Activated CD4-positive, alpha-beta memory T cell treated with anti-CD3 and anti-CD28 coated beads, Interleukin-2, amount 10 ng/mL, durations not matched to agents 7 days and 5 days (primary cell): ENCODE measurements at regions not wholly inside any gene's neighbourhood (a gene's known extent, or its start where the extent isn't known, plus 50 kb on each side); places are given as distances from the start of the nearest gene placed in this dataset.

ENCODE experiments used
- CTCF ChIA-PET: fragments of 350-600 bp; sonication (Branson Sonifier 250); formaldehyde crosslinking; loops from one replicate; lab custom pipeline; 2021; ENCODE audit warnings: antibody characterized with exemption, inconsistent platforms; lab: Charles Lee
- POLR2A ChIA-PET: fragments of 350-600 bp; sonication (Branson Sonifier 250); formaldehyde crosslinking; loops from one replicate; lab custom pipeline; 2021; ENCODE audit warnings: antibody characterized with exemption; lab: Charles Lee
- DNase-seq: peaks from one replicate; pipeline ENCODE4 v3.0.0-alpha.2; 2020
- H3K27ac Mint-ChIP-seq: one replicate; pipeline ENCODE4 v1.8.0; 2021; ENCODE audit warnings: mild to moderate bottlenecking, mixed read lengths
- H3K27me3 Mint-ChIP-seq: one replicate; pipeline ENCODE4 v1.8.0; 2021; ENCODE audit warnings: mixed read lengths
- H3K36me3 Mint-ChIP-seq: one replicate; pipeline ENCODE4 v1.8.0; 2021; ENCODE audit warnings: low read depth, mixed read lengths
- H3K4me1 Mint-ChIP-seq: one replicate; pipeline ENCODE4 v1.8.0; 2021; ENCODE audit warnings: mixed read lengths
- H3K4me3 Mint-ChIP-seq: one replicate; pipeline ENCODE4 v1.8.0; 2021; ENCODE audit warnings: mild to moderate bottlenecking, mixed read lengths
- H3K9me3 Mint-ChIP-seq: one replicate; pipeline ENCODE4 v1.8.0; 2021; ENCODE audit warnings: mixed read lengths

DNA sequence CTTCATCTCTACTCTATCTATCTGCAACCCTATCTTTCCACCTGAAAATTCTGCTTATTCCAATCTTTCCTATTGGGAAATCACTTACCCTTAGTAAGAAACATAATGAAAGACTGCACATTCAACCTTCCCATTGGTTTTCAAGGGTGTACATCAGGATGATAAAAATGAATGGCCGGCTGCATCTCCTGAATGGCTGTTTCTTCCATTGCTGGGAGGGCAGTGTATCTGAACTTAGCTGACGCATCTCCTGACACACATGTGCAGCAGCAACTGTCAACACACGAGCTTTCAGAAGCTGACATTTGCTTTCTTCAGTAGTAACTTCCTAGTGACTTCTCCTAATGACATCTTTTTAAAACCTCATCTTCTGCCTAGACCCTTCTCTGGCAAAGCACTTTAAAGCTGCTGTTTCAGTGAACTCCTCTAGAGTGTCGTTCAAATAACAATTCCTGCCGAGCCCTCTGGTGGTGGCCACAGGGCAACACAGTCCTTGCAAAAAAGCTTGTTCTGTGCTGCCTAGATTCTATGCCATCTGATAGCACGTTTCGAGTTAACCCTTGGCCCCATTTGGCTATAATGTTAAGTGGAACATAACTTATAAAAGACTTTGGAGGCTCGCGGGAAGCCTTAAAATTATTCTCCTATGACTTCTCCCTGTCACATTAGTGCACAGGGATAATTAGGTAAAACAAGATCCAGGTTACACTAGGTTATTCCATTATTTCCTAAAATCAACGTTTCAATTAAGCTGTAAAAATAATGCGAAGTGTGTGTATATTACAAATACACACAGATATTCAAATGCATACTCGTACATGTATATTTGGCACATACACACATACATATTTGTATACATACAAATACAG is 2340.7 kb downstream of the PCDH7 start:
- ChIA-PET POLR2A (no interaction called here), CTCF (no interaction called here)
- Mint-ChIP-seq H3K4me3 (no peak overlapping the region), H3K36me3 (no peaks in the 10 kb centered on the region), H3K4me1 (no peaks in the 10 kb centered on the region), H3K27me3 (no peaks in the 10 kb centered on the region), H3K9me3 (peaks cover 1% of the 10 kb centered on the region), H3K27ac (no peak overlapping the region)
- no peak for DNase-seq

DNA sequence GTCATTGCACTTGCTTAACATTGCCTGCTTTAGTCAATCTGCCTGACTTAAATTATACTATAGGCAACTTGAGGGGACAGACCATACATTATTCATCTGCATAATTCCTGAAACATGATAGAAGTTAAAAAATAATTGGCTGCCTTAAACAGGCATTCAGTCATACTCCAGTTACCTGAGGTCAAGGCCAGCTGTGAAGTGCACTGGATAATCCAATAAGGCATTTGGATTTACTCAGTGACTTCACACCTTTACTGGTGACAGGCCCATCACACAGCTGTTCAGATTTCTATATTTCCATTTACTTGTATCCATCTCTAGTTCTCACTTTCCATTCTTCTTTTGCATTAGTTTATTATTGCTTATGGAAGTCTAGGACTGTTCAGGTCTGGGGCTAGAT is 2341.6 kb downstream of the PCDH7 start:
- DNase-seq, result no peak
- Mint-ChIP-seq H3K27ac (no peak overlapping the region), H3K27me3 (no peaks in the 10 kb centered on the region), H3K4me1 (no peaks in the 10 kb centered on the region), H3K4me3 (no peak overlapping the region), H3K36me3 (no peaks in the 10 kb centered on the region), H3K9me3 (peaks cover 2% of the 10 kb centered on the region)
- ChIA-PET CTCF (no interaction called here), POLR2A (no interaction called here)

DNA sequence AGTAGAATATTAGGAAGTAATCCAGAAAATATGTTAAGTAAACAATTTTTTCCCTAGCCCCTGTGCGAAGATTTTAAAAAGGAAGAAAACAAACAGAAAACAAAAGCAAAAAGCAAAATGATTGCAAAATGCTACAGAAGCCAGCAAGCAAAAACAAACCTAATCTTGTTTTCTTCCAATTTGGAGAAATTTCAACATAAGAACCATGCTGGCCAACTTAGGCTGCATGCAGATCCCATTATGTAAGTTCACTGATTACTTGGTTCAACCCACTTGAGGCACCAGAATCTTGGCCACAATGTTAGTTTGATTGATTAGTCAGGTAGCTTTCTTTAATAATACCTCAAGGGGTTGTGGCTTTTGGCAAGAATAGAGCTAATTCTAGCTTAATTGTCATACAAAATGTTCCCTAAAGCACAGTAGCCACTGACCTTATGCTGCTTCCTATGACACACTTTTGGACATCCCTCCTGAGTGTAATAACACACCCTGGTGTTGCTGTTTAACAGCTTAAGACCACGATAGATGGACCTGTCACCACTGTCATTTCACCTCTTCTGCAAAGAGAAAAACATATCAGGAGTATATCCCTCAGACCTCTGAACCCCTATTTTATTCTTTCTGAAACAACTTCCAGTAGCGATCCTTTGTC is 2342.1 kb downstream of the PCDH7 start:
- Mint-ChIP-seq H3K4me3 (no peak overlapping the region), H3K9me3 (peaks cover 2% of the 10 kb centered on the region), H3K27me3 (no peaks in the 10 kb centered on the region), H3K36me3 (no peaks in the 10 kb centered on the region), H3K4me1 (no peaks in the 10 kb centered on the region), H3K27ac (no peak overlapping the region)
- ChIA-PET CTCF (no interaction called here), POLR2A (no interaction called here)
- DNase-seq, result no peak

DNA sequence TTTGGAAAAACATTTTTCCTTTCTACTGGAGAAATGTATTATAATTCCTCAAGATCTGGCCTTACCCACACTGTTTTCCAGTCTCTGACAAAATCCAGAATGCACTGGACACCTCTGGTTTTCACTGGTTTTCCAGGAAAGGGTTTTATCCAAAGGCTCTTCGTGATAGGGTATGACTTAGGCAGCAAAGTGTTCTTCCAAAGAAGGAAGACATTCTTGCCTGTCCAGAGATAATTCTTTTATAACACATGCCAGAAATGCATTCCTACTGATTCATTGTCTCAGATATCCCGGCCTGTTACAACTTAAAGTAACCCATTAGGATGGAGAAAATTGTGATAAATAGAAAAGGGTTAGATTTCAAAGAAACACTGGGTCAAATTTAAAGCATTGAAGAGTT is 2343.1 kb downstream of the PCDH7 start:
- Mint-ChIP-seq H3K27ac (no peak overlapping the region), H3K4me1 (no peaks in the 10 kb centered on the region), H3K27me3 (no peaks in the 10 kb centered on the region), H3K9me3 (peaks cover 2% of the 10 kb centered on the region), H3K4me3 (no peak overlapping the region), H3K36me3 (no peaks in the 10 kb centered on the region)
- CTCF ChIA-PET, result no interaction called here
- POLR2A ChIA-PET, result no interaction called here
- no peak for DNase-seq

DNA sequence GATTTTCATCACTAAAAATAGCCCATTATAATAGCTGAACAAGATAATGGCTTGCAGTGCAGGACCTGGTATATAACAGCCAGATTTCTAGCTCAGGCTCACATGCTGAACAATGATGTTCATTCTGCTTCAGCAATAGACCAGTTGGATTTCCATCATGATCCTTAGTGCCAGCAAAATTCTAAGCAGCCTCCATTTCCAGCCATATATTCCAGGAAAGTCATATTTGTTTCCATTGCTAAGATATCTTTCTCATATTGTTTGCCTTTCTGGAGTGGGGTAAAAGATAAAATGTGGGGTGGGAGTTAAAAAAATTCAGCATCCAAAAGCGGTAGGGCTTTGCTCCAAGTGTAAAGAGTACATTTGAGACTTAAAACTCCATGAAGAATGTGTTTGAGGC is 2344.1 kb downstream of the PCDH7 start:
- no peak overlapping the region for H3K4me3 Mint-ChIP-seq
- no peaks in the 10 kb centered on the region for H3K27me3 Mint-ChIP-seq
- POLR2A ChIA-PET, result no interaction called here
- DNase-seq, result no peak
- no peaks in the 10 kb centered on the region for H3K36me3 Mint-ChIP-seq
- peaks cover 4% of the 10 kb centered on the region for H3K9me3 Mint-ChIP-seq
- CTCF ChIA-PET, result no interaction called here
- no peaks in the 10 kb centered on the region for H3K4me1 Mint-ChIP-seq
- H3K27ac Mint-ChIP-seq, result no peak overlapping the region

DNA sequence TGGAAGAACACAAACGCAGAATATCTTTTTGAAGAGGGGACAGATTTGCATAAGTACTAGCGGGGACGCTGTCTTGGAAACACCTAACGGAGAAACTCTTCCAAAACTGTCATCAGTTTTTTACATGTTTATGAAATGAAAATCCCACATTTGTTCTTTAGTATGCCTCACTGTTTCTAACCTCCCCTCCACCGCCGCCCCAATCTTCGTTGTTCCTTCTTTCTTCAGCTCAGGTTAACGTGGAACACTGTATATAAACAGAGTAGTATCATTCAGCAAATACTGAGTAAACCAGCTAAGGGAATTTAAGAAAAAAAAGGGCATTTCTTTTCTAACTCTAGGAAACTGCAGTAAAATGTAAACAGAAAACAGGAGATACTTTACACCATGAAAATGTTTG is 2345.6 kb downstream of the PCDH7 start:
- ChIA-PET CTCF (no interaction called here), POLR2A (no interaction called here)
- H3K36me3 Mint-ChIP-seq, result no peaks in the 10 kb centered on the region

DNA sequence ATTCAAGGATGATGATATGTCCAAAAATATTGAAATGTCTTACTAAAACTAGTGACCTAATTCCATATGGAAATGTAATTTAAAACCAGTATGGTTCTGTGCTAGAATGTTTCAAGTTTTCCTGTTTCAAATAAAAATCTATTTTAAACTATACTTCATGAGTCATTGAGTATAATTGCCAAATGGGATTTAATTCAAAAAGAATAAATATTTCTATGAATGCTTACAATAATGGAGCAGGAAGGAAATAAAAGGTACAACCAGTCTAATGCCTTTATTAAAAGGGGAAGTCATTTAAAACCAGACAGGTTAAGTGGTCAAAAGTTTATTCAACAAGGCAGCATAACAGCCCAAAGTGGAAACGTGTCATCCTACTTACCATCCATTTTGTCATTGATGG is 2347.1 kb downstream of the PCDH7 start:
- Mint-ChIP-seq H3K4me3 (no peak overlapping the region), H3K4me1 (no peaks in the 10 kb centered on the region), H3K9me3 (peaks cover 9% of the 10 kb centered on the region), H3K27me3 (no peaks in the 10 kb centered on the region), H3K36me3 (no peaks in the 10 kb centered on the region), H3K27ac (no peak overlapping the region)
- CTCF ChIA-PET, result no interaction called here
- POLR2A ChIA-PET, result no interaction called here
- no peak for DNase-seq

More for the DNA sequence above, 2345.6 kb downstream of the PCDH7 start:
- no peak overlapping the region for H3K4me3 Mint-ChIP-seq
- H3K27me3 Mint-ChIP-seq, result no peaks in the 10 kb centered on the region
- peaks cover 7% of the 10 kb centered on the region for H3K9me3 Mint-ChIP-seq
- no peak for DNase-seq
- no peaks in the 10 kb centered on the region for H3K4me1 Mint-ChIP-seq
- no peak overlapping the region for H3K27ac Mint-ChIP-seq

DNA sequence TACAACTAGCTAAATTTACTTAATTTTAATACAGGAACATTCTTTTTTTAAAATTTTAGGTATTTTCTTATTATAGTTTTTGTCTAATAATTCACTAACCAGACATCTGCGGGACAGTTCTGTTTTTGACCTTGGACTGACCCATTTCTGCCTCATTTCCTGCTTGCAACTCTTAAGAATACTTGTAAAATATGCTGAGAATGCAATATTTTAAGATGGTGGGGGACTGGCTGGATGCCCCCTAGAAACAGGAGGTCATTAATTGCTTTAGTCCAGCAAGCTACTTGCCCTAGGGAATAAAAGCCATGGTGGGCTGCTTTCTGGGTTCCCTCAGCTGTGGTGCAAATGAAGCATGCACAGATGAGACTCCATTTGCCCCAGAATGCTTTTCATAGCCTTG is 2348.4 kb downstream of the PCDH7 start:
- Mint-ChIP-seq H3K9me3 (peaks cover 9% of the 10 kb centered on the region), H3K4me3 (no peak overlapping the region), H3K4me1 (no peaks in the 10 kb centered on the region), H3K27ac (no peak overlapping the region), H3K36me3 (no peaks in the 10 kb centered on the region), H3K27me3 (no peaks in the 10 kb centered on the region)
- ChIA-PET POLR2A (no interaction called here), CTCF (no interaction called here)
- DNase-seq, result no peak

DNA sequence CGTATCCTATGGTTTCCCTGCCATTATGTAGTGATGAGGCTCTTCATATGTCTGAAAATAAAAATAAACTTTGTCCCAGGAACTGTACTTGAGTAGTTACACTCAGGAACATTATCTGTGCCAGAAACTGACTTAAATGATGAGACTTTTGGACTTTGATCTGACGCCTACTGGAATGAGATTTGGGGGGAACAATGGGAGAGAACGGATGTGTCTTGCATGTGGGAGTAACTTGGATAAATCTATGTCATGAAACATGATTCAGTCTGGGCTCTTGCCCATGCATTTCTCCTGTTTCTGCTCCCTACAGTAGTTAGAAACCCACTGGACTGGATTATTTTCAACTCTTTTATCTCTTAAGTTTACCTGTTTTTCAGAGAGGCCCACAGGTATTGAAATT is 2351.4 kb downstream of the PCDH7 start:
- DNase-seq, result no peak
- Mint-ChIP-seq H3K4me3 (no peak overlapping the region), H3K36me3 (no peaks in the 10 kb centered on the region), H3K27ac (no peak overlapping the region), H3K4me1 (no peaks in the 10 kb centered on the region), H3K27me3 (no peaks in the 10 kb centered on the region), H3K9me3 (peaks cover 8% of the 10 kb centered on the region)
- POLR2A ChIA-PET, result no interaction called here
- CTCF ChIA-PET, result no interaction called here

DNA sequence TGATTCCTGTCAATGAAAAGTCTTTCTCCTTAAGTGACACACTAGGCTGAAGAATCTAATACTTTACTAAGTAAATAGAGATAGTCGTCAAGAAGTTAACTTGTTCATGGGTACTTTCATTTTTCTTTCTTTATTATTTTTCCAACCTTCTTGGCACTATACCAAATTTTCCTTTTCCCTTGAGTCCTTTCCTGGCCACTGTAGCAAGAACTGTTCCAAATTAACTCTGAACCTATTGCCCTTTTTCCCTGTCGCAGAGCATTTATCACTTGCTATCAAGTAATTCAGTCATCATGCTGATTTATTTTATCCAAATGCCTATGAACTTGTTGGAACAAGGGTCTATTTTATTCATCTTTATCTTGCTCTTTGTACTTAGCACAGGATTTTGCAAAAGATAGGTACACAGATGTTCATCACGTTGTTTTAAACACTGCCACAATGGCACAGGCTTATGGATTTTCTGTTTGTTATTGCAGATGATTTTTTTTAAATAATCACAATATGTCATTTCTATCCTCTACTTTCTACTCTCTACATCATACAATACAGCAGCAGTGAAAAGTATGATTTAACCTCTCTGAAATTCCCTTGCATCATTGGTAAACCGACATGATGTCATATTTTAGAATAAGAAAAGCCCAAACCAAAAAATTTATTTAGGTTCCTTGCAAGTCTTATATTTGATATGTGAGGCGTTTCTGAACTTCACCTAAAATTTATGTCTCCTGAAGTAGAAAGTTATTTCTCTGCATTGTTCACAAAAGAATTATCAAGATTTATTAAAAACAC is 2352.3 kb downstream of the PCDH7 start:
- H3K36me3 Mint-ChIP-seq, result no peaks in the 10 kb centered on the region
- no peaks in the 10 kb centered on the region for H3K4me1 Mint-ChIP-seq
- no peaks in the 10 kb centered on the region for H3K27me3 Mint-ChIP-seq
- CTCF ChIA-PET, result no interaction called here
- DNase-seq, result no peak
- H3K9me3 Mint-ChIP-seq, result peaks cover 8% of the 10 kb centered on the region
- POLR2A ChIA-PET, result no interaction called here
- no peak overlapping the region for H3K27ac Mint-ChIP-seq
- H3K4me3 Mint-ChIP-seq, result no peak overlapping the region

DNA sequence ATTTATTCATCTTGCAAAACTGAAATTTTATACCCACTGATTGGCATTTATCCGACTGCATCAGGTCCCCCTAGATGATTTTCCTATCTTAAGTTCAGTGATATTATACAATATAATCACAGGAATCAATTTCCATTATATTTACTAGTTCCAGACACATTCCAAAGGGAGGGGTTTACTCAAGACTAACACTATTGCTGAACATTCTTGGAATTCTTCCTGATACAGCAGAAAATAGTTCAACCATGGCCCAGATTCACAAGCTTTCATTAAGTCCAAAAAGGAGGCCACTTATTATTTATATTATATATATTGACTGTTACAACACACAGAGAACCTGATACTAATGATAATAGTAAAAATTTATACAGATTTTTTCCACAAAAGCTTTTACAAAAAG is 2353.6 kb downstream of the PCDH7 start:
- CTCF ChIA-PET, result no interaction called here
- no peak overlapping the region for H3K4me3 Mint-ChIP-seq

DNA sequence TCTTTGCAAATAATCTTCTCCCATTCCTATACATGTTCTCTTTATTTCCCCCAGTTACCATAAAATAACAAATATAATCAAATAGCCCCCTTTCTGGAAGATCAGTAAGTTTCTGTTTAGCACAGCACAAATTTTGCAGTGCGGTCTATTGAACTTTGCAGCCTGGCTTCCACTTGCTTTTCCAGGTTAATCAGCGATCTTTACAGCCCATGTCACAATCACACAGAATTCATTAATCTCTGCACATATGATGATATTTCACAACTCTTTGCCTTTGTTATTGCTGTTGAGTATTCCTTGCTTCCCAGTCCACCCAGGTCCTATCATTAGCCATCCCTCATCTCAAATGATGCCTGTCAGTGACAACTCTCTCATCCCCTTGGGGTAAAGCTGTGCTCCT is 2358.0 kb downstream of the PCDH7 start:
- H3K4me1 Mint-ChIP-seq, result no peaks in the 10 kb centered on the region
- POLR2A ChIA-PET, result no interaction called here
- H3K27me3 Mint-ChIP-seq, result no peaks in the 10 kb centered on the region
- H3K4me3 Mint-ChIP-seq, result no peak overlapping the region
- CTCF ChIA-PET, result no interaction called here
- H3K9me3 Mint-ChIP-seq, result peaks cover 8% of the 10 kb centered on the region
- no peak for DNase-seq
- no peak overlapping the region for H3K27ac Mint-ChIP-seq
- no peaks in the 10 kb centered on the region for H3K36me3 Mint-ChIP-seq

More for the DNA sequence above, 2353.6 kb downstream of the PCDH7 start:
- no peaks in the 10 kb centered on the region for H3K36me3 Mint-ChIP-seq
- H3K27ac Mint-ChIP-seq, result no peak overlapping the region
- H3K27me3 Mint-ChIP-seq, result no peaks in the 10 kb centered on the region
- POLR2A ChIA-PET, result no interaction called here
- H3K9me3 Mint-ChIP-seq, result peaks cover 11% of the 10 kb centered on the region
- no peak for DNase-seq
- no peaks in the 10 kb centered on the region for H3K4me1 Mint-ChIP-seq

DNA sequence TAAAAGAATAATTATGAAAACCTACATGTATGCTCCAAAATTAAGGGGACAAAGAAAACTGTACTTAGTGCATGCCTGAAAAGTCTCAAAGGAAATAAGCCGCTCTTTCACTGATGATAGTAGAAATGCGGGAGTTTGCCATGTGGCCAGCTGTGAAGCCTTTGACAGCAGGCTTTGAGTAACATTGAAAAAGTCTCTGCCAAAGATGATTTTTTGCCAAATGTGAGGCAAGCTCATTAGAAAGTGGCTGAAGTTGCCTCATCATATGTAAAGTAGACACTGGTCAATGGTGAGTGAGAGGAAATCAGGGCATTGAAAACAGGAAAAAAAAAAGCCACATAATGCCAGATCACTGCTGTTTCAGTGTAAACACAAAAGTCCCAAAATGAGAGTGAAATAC is 2360.1 kb downstream of the PCDH7 start:
- Mint-ChIP-seq H3K36me3 (no peaks in the 10 kb centered on the region), H3K27ac (no peak overlapping the region), H3K4me3 (no peak overlapping the region), H3K27me3 (no peaks in the 10 kb centered on the region), H3K9me3 (peaks cover 8% of the 10 kb centered on the region), H3K4me1 (no peaks in the 10 kb centered on the region)
- POLR2A ChIA-PET, result no interaction called here
- no peak for DNase-seq
- CTCF ChIA-PET, result no interaction called here
